Smooth muscle cell (in vitro differentiated cells): ENCODE measurements at regions not wholly inside any gene's neighbourhood (a gene's known extent, or its start where the extent isn't known, plus 50 kb on each side); places are given as distances from the start of the nearest gene placed in this dataset.

Source experiments
- DNase-seq: peaks from one replicate; lab custom pipeline; 2025; ENCODE audit not compliant: unreplicated experiment; lab: John Stamatoyannopoulos, UW
- H2AFZ ChIP-seq: fragments of 200-600 bp; sonication (generic); 2 replicates; pipeline ENCODE4 v1.6.0; 2016; ENCODE audit warnings: antibody characterized with exemption, low read depth, mild to moderate bottlenecking
- H3F3A ChIP-seq: fragments of 200-600 bp; sonication (generic); 2 replicates; pipeline ENCODE4 v1.6.0; 2017; ENCODE audit warnings: antibody characterized with exemption, low read depth
- H3K27ac ChIP-seq: fragments of 200-600 bp; sonication (generic); 2 replicates; pipeline ENCODE4 v1.5.1; 2016; ENCODE audit warnings: low read depth, mild to moderate bottlenecking
- H3K27me3 ChIP-seq: fragments of 200-600 bp; sonication (generic); 2 replicates; pipeline ENCODE4 v1.6.1; 2016; ENCODE audit warnings: low read depth, mild to moderate bottlenecking
- H3K36me3 ChIP-seq: fragments of 200-600 bp; sonication (generic); 2 replicates; pipeline ENCODE4 v1.5.1; 2016; ENCODE audit warnings: low read depth
- H3K4me1 ChIP-seq: fragments of 200-600 bp; sonication (generic); 2 replicates; pipeline ENCODE4 v1.5.1; 2016; ENCODE audit warnings: low read depth
- H3K4me2 ChIP-seq: fragments of 200-600 bp; sonication (generic); 2 replicates; pipeline ENCODE4 v1.6.0; 2016; ENCODE audit warnings: mild to moderate bottlenecking
- H3K4me3 ChIP-seq: fragments of 200-600 bp; sonication (generic); 2 replicates; pipeline ENCODE4 v1.5.1; 2016; ENCODE audit warnings: mild to moderate bottlenecking
- H3K79me2 ChIP-seq: fragments of 200-600 bp; sonication (generic); 2 replicates; pipeline ENCODE4 v1.6.0; 2016; ENCODE audit warnings: low read depth, mild to moderate bottlenecking
- H3K9ac ChIP-seq: fragments of 200-600 bp; sonication (generic); 2 replicates; pipeline ENCODE4 v1.6.0; 2016; ENCODE audit warnings: low read depth
- H3K9me3 ChIP-seq: fragments of 200-600 bp; sonication (generic); replicated peaks from 2 replicates; pipeline ENCODE4 v1.5.1; 2016; ENCODE audit warnings: low read depth
- H4K20me1 ChIP-seq: fragments of 200-600 bp; sonication (generic); 2 replicates; pipeline ENCODE4 v1.6.0; 2016; ENCODE audit warnings: low read depth
- CTCF ChIP-seq: fragments of 200-600 bp; sonication (generic); IDR thresholded peaks from 2 replicates; pipeline ENCODE4 v1.5.1; 2017; ENCODE audit warnings: borderline replicate concordance, mild to moderate bottlenecking, antibody characterized with exemption; ENCODE audit not compliant: insufficient read depth, poor library complexity, severe bottlenecking
- WGBS: methylation state at CpG from one replicate; pipeline ENCODE4 v1.1.7; 2016; ENCODE audit warnings: low lambda C conversion rate; 5-methylcytosine and 5-hydroxymethylcytosine counted together

- Histone ChIP-seq H3K27ac (peak overlapping the region; percentile 26), H4K20me1 (no peaks in the 10 kb centered on the region), H3K79me2 (no peaks in the 10 kb centered on the region), H3K36me3 (no peaks in the 10 kb centered on the region), H3K4me1 (peaks cover 22% of the 10 kb centered on the region), H3K4me3 (no peak overlapping the region), H2AFZ (no peak overlapping the region), H3K27me3 (no peaks in the 10 kb centered on the region), H3K9me3 (no peaks in the 10 kb centered on the region), H3K4me2 (peak overlapping the region; percentile 64), H3F3A (peaks cover 3% of the 10 kb centered on the region), H3K9ac (no peak overlapping the region)
- no peak for DNase-seq
- TF ChIP-seq CTCF = no peak
These were observed 651.1 kb downstream of the ANKRD50 start for GRCh38 chr4:124061413-124061812.

DNA sequence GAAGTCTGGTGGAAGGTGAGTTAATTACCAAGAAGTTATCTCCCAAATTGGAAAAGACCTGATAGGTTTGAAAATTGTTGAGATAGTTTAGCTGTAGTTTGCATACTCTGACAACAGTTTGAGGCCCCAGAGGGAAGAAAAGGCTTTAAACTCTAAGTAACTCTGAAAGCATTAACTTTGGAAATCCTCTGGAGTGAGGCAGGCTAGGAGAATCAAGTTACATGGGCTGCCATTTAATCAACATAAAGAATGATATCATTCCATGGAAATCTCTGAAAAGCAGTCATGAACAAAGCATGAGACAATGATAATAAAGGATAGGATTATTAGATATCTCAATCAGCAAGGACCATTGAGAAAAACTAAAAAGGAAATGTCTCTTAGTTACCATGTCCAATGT, 647.1 kb downstream of the ANKRD50 start:
- H3K36me3 ChIP-seq = no peaks in the 10 kb centered on the region
- H3K27me3 ChIP-seq = no peaks in the 10 kb centered on the region
- H3K4me1 ChIP-seq = peaks cover 16% of the 10 kb centered on the region
- H3K9ac ChIP-seq = no peak overlapping the region
- H3K79me2 ChIP-seq = no peaks in the 10 kb centered on the region
- no peak overlapping the region for H3K4me2 ChIP-seq
- H3F3A ChIP-seq = peaks cover 2% of the 10 kb centered on the region
- no peak overlapping the region for H3K27ac ChIP-seq
- H3K9me3 ChIP-seq = peaks cover 8% of the 10 kb centered on the region
- TF ChIP-seq CTCF = no peak
- H4K20me1 ChIP-seq = no peaks in the 10 kb centered on the region
- H2AFZ ChIP-seq = no peak overlapping the region
- H3K4me3 ChIP-seq = no peak overlapping the region
- no peak for DNase-seq

- Histone ChIP-seq H3K27ac (no peak overlapping the region), H3K4me3 (no peak overlapping the region), H2AFZ (no peak overlapping the region), H3K9me3 (peaks cover 13% of the 10 kb centered on the region), H3K4me1 (peaks cover 11% of the 10 kb centered on the region), H3K4me2 (no peak overlapping the region), H3K36me3 (peaks cover 2% of the 10 kb centered on the region), H3K79me2 (no peaks in the 10 kb centered on the region), H4K20me1 (no peaks in the 10 kb centered on the region), H3K9ac (no peak overlapping the region), H3K27me3 (no peaks in the 10 kb centered on the region), H3F3A (no peaks in the 10 kb centered on the region)
- whole genome bisulfite sequencing = 93% methylated on average over 4 of the region's 4 CpGs
- no peak for DNase-seq
- TF ChIP-seq CTCF = no peak
These were observed 646.6 kb downstream of the ANKRD50 start for GRCh38 chr4:124065936-124066335.

DNA sequence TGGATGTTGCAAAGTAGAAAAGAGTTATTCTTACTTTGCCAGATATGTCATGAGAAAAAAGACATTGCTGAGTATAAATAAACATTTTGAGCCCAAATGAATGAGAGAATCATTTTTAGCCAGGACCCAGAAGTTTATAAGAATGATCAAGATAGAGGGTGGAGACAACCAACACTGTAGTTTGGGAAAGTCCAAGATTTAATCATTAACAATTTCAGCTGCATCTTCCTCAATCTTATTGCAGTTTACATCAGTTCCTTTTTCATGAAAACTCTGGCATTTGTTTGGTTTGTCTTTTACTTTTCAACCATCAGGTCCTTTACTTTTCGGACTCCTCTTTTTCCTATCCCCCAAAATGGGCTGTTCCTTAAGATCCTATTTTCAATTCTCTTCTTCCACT, 645.9 kb downstream of the ANKRD50 start:
- Histone ChIP-seq H3K27me3 (no peaks in the 10 kb centered on the region), H3K36me3 (peaks cover 5% of the 10 kb centered on the region), H3K27ac (no peak overlapping the region), H3K9me3 (peaks cover 19% of the 10 kb centered on the region), H3K79me2 (no peaks in the 10 kb centered on the region), H3K9ac (no peak overlapping the region), H3K4me2 (no peak overlapping the region), H3K4me3 (no peak overlapping the region), H3K4me1 (peaks cover 5% of the 10 kb centered on the region), H2AFZ (no peak overlapping the region), H3F3A (no peaks in the 10 kb centered on the region), H4K20me1 (no peaks in the 10 kb centered on the region)
- DNase-seq = no peak
- 91% methylated on average over 1 of the region's 1 CpG for WGBS
- no peak for TF ChIP-seq CTCF
